ENCODE measurements at regions not wholly inside any gene's neighbourhood (a gene's known extent, or its start where the extent isn't known, plus 50 kb on each side); places are given as distances from the start of the nearest gene placed in this dataset.

- TF ChIP-seq EZH2 (IDR thresholded peaks at IDR 0.05) (no peak), POLR2AphosphoS5 (IDR thresholded peaks at IDR 0.05; ENCODE audit: borderline replicate concordance, low read depth, low read length) (no peak)
These were observed 282.9 kb downstream of the CCER1 start for GRCh38 chr12:90672081-90672480.
